ENCODE measurements at regions not wholly inside any gene's neighbourhood (a gene's known extent, or its start where the extent isn't known, plus 50 kb on each side); places are given as distances from the start of the nearest gene placed in this dataset.
"Not testable (repeated sequence)": the region's sequence is repeated elsewhere in the genome, so short reads cannot be mapped to it uniquely, and the experiment has no call there.

- ATAC-seq (ENCODE audit: low read depth); H4K20me1 ChIP-seq (ENCODE audit: insufficient read depth, low read length); H2AK9ac ChIP-seq (replicated peaks; ENCODE audit: low read depth, low read length, poor library complexity); in situ Hi-C loops (cut with MboI; ENCODE audit: low sequenced_read_pairs); H3K18ac ChIP-seq (ENCODE audit: low read depth, low read length); DNase-seq; H3K4ac ChIP-seq (ENCODE audit: low read depth, low read length); H3K36me3 ChIP-seq (ENCODE audit: control insufficient read depth, insufficient read depth, low read length); H2AFZ ChIP-seq (replicated peaks; ENCODE audit: low read length, poor library complexity); intact Hi-C loops (cut with micrococcal nuclease); CTCF ChIA-PET; H3K27ac ChIP-seq (ENCODE audit: insufficient read depth, low read length); H3K4me2 ChIP-seq (ENCODE audit: low read depth, low read length); H3K27me3 ChIP-seq (ENCODE audit: control insufficient read depth, insufficient read depth, low read length); H3K79me1 ChIP-seq (ENCODE audit: low read depth in 1 of 2, low read length in 2 of 2); dilution Hi-C loops (cut with HindIII; ENCODE audit: low sequenced_read_pairs, unreplicated experiment); H3K9ac ChIP-seq (ENCODE audit: low read depth, low read length); H3K4me3 ChIP-seq (ENCODE audit: insufficient read depth, low read depth, low read length); H3K14ac ChIP-seq (replicated peaks; ENCODE audit: low read depth, low read length); H2BK5ac ChIP-seq (ENCODE audit: low read depth, low read length, poor library complexity, severe bottlenecking); H3K4me1 ChIP-seq (ENCODE audit: control insufficient read depth, insufficient read depth, low read length); H4K5ac ChIP-seq (ENCODE audit: low read depth, low read length); H3K23ac ChIP-seq (ENCODE audit: low read depth, low read length); BruUV-seq (replicated peaks); H2AK5ac ChIP-seq (ENCODE audit: low read depth, low read length); H2BK15ac ChIP-seq (ENCODE audit: low read depth, low read length); H4K8ac ChIP-seq (ENCODE audit: low read depth in 2 of 2, low read length in 2 of 2); H4K91ac ChIP-seq (ENCODE audit: insufficient read depth, low read depth, low read length); H3K56ac ChIP-seq (ENCODE audit: extremely low read depth, insufficient read depth, low read length); H2BK20ac ChIP-seq (ENCODE audit: low read depth, low read length); H2BK120ac ChIP-seq (ENCODE audit: low read depth, low read length); H3K9me1 ChIP-seq (ENCODE audit: insufficient read depth, low read length); POLR2A ChIA-PET (ENCODE audit: unreplicated experiment): not testable (repeated sequence)
- no CpG with 5 or more reads among the region's 5 CpGs for WGBS, 2 experiments (ENCODE audit: extremely low coverage in 2 of 2, insufficient read length in 1 of 2)
- H3K9me3 ChIP-seq (ENCODE audit: control insufficient read depth, insufficient read depth, low read length), result peaks cover 26% of the 10 kb centered on the region
Observed at GRCh38 chr21:9018731-9019253, 1502.6 kb upstream of the TPTE start.

- H3K4me1 ChIP-seq (ENCODE audit: control insufficient read depth, insufficient read depth, low read length); H2AK9ac ChIP-seq (replicated peaks; ENCODE audit: low read depth, low read length, poor library complexity); H2AK5ac ChIP-seq (ENCODE audit: low read depth, low read length); H3K18ac ChIP-seq (ENCODE audit: low read depth, low read length); H3K23ac ChIP-seq (ENCODE audit: low read depth, low read length); H2AFZ ChIP-seq (replicated peaks; ENCODE audit: low read length, poor library complexity); H3K9me1 ChIP-seq (ENCODE audit: insufficient read depth, low read length); POLR2A ChIA-PET (ENCODE audit: unreplicated experiment); H4K8ac ChIP-seq (ENCODE audit: low read depth in 2 of 2, low read length in 2 of 2); H2BK15ac ChIP-seq (ENCODE audit: low read depth, low read length); H4K5ac ChIP-seq (ENCODE audit: low read depth, low read length); H3K56ac ChIP-seq (ENCODE audit: extremely low read depth, insufficient read depth, low read length); BruUV-seq (replicated peaks); H4K20me1 ChIP-seq (ENCODE audit: insufficient read depth, low read length); H3K27ac ChIP-seq (ENCODE audit: insufficient read depth, low read length); H3K27me3 ChIP-seq (ENCODE audit: control insufficient read depth, insufficient read depth, low read length); H3K9ac ChIP-seq (ENCODE audit: low read depth, low read length); H3K79me1 ChIP-seq (ENCODE audit: low read depth in 1 of 2, low read length in 2 of 2); ATAC-seq (ENCODE audit: low read depth); H3K14ac ChIP-seq (replicated peaks; ENCODE audit: low read depth, low read length); DNase-seq; H3K4me3 ChIP-seq (ENCODE audit: insufficient read depth, low read depth, low read length); in situ Hi-C loops (cut with MboI; ENCODE audit: low sequenced_read_pairs); intact Hi-C loops (cut with micrococcal nuclease); H3K4me2 ChIP-seq (ENCODE audit: low read depth, low read length); H3K4ac ChIP-seq (ENCODE audit: low read depth, low read length); CTCF ChIA-PET; H2BK20ac ChIP-seq (ENCODE audit: low read depth, low read length); H4K91ac ChIP-seq (ENCODE audit: insufficient read depth, low read depth, low read length); H2BK120ac ChIP-seq (ENCODE audit: low read depth, low read length); H3K36me3 ChIP-seq (ENCODE audit: control insufficient read depth, insufficient read depth, low read length); H2BK5ac ChIP-seq (ENCODE audit: low read depth, low read length, poor library complexity, severe bottlenecking); dilution Hi-C loops (cut with HindIII; ENCODE audit: low sequenced_read_pairs, unreplicated experiment): not testable (repeated sequence)
- H3K9me3 ChIP-seq (ENCODE audit: control insufficient read depth, insufficient read depth, low read length), result peaks cover 12% of the 10 kb centered on the region
- 20% methylated on average over 1 of the region's 4 CpGs; no CpG with 5 or more reads in 1 of the 2 experiments for WGBS, 2 experiments (ENCODE audit: extremely low coverage in 2 of 2, insufficient read length in 1 of 2)
Observed at GRCh38 chr21:9024006-9024767, 1497.2 kb upstream of the TPTE start.
